HG02938 (cell line): ENCODE measurements at regions not wholly inside any gene's neighbourhood (a gene's known extent, or its start where the extent isn't known, plus 50 kb on each side); places are given as distances from the start of the nearest gene placed in this dataset.

Source experiments
- ATAC-seq: cut with Tn5 transposase; IDR thresholded peaks from one replicate; pipeline ENCODE4 v1.9.1; 2021; ENCODE audit warnings: mild to moderate bottlenecking, moderate library complexity; ENCODE audit not compliant: unreplicated experiment

GRCh38 chr18:40056079-40056692 is 1898.8 kb upstream of the PIK3C3 start:
- ATAC-seq: no peak

- ATAC-seq: no peak
These were observed 1899.8 kb upstream of the PIK3C3 start for GRCh38 chr18:40055262-40055661.

GRCh38 chr18:40049716-40050115 is 1905.3 kb upstream of the PIK3C3 start:
- no peak for ATAC-seq

GRCh38 chr18:40048886-40049650 is 1906.0 kb upstream of the PIK3C3 start:
- ATAC-seq: no peak

GRCh38 chr18:40048253-40048652 is 1906.8 kb upstream of the PIK3C3 start:
- no peak for ATAC-seq

- no peak for ATAC-seq
These were observed 1908.4 kb upstream of the PIK3C3 start for GRCh38 chr18:40046596-40046995.

- no peak for ATAC-seq
These were observed 1913.1 kb upstream of the PIK3C3 start for GRCh38 chr18:40041951-40042350.

GRCh38 chr18:40040574-40040973 is 1914.5 kb upstream of the PIK3C3 start:
- no peak for ATAC-seq

- ATAC-seq: no peak
These were observed 1917.7 kb upstream of the PIK3C3 start for GRCh38 chr18:40037356-40037755.

GRCh38 chr18:40036861-40037260 is 1918.2 kb upstream of the PIK3C3 start:
- no peak for ATAC-seq

GRCh38 chr18:40035966-40036365 is 1919.1 kb upstream of the PIK3C3 start:
- ATAC-seq: no peak

- no peak for ATAC-seq
These were observed 1923.0 kb upstream of the PIK3C3 start for GRCh38 chr18:40032076-40032475.

- no peak for ATAC-seq
These were observed 1923.6 kb upstream of the PIK3C3 start for GRCh38 chr18:40031435-40031834.

- no peak for ATAC-seq
These were observed 1935.1 kb upstream of the PIK3C3 start for GRCh38 chr18:40019797-40020392.

GRCh38 chr18:40018266-40018665 is 1936.8 kb upstream of the PIK3C3 start:
- no peak for ATAC-seq

- ATAC-seq: no peak
These were observed 1938.0 kb upstream of the PIK3C3 start for GRCh38 chr18:40017021-40017420.

- ATAC-seq: no peak
These were observed 1938.6 kb upstream of the PIK3C3 start for GRCh38 chr18:40016405-40016804.

- no peak for ATAC-seq
These were observed 1941.9 kb upstream of the PIK3C3 start for GRCh38 chr18:40013001-40013609.

GRCh38 chr18:40011201-40011600 is 1943.8 kb upstream of the PIK3C3 start:
- no peak for ATAC-seq

- no peak for ATAC-seq
These were observed 1948.4 kb upstream of the PIK3C3 start for GRCh38 chr18:40006634-40007033.

GRCh38 chr18:40004246-40004645 is 1950.8 kb upstream of the PIK3C3 start:
- ATAC-seq: no peak

GRCh38 chr18:39998317-39998716 is 1956.7 kb upstream of the PIK3C3 start:
- ATAC-seq: no peak
